ENCODE measurements at regions not wholly inside any gene's neighbourhood (a gene's known extent, or its start where the extent isn't known, plus 50 kb on each side); places are given as distances from the start of the nearest gene placed in this dataset.
A peak's percentile ranks its signal among the peaks of the same experiment; 100 is the strongest.
"Not testable (repeated sequence)": the region's sequence is repeated elsewhere in the genome, so short reads cannot be mapped to it uniquely, and the experiment has no call there.

GRCh38 chrX:131595120-131595519 lies 51.2 kb downstream of the OR13H1 start:
- DNase-seq = no peak

- no peak for DNase-seq
Measured at GRCh38 chrX:131607792-131608369, 64.0 kb downstream of the OR13H1 start.

GRCh38 chrX:131609480-131609879 lies 65.6 kb downstream of the OR13H1 start:
- no peak for DNase-seq

- DNase-seq = no peak
Measured at GRCh38 chrX:131613260-131613659, 69.4 kb downstream of the OR13H1 start.

GRCh38 chrX:131614241-131614640 lies 70.4 kb downstream of the OR13H1 start:
- no peak for DNase-seq

- no peak for DNase-seq
Measured at GRCh38 chrX:131617182-131617581, 73.3 kb downstream of the OR13H1 start.

- no peak for DNase-seq
Measured at GRCh38 chrX:131621650-131622049, 77.8 kb downstream of the OR13H1 start.

- no peak for DNase-seq
Measured at GRCh38 chrX:131626681-131627296, 82.9 kb downstream of the OR13H1 start.

- DNase-seq = no peak
Measured at GRCh38 chrX:131630534-131630933, 86.7 kb downstream of the OR13H1 start.

- DNase-seq = peak; percentile 28
Measured at GRCh38 chrX:131633285-131633917, 89.5 kb downstream of the OR13H1 start.

GRCh38 chrX:131634900-131635299 lies 91.0 kb downstream of the OR13H1 start:
- no peak for DNase-seq

- no peak for DNase-seq
Measured at GRCh38 chrX:131646106-131646505, 102.2 kb downstream of the OR13H1 start.

- no peak for DNase-seq
Measured at GRCh38 chrX:131649741-131650140, 105.9 kb downstream of the OR13H1 start.

GRCh38 chrX:131650637-131651410 lies 107.0 kb downstream of the OR13H1 start:
- no peak for DNase-seq

- not testable (repeated sequence) for DNase-seq
Measured at GRCh38 chrX:131663726-131664125, 119.9 kb downstream of the OR13H1 start.

- no peak for DNase-seq
Measured at GRCh38 chrX:131671735-131672134, 127.9 kb downstream of the OR13H1 start.

- no peak for DNase-seq
Measured at GRCh38 chrX:131675596-131676194, 131.8 kb downstream of the OR13H1 start.

- peak; percentile 29 for DNase-seq
Measured at GRCh38 chrX:131677655-131678628, 134.1 kb downstream of the OR13H1 start.

- DNase-seq = not testable (repeated sequence)
Measured at GRCh38 chrX:131682735-131683134, 138.9 kb downstream of the OR13H1 start.

- DNase-seq = no peak
Measured at GRCh38 chrX:131693359-131693758, 149.5 kb downstream of the OR13H1 start.

GRCh38 chrX:131696989-131697388 lies 153.1 kb downstream of the OR13H1 start:
- not testable (repeated sequence) for DNase-seq

GRCh38 chrX:131703646-131704045 lies 159.8 kb downstream of the OR13H1 start:
- DNase-seq = no peak
